ENCODE measurements at regions not wholly inside any gene's neighbourhood (a gene's known extent, or its start where the extent isn't known, plus 50 kb on each side); places are given as distances from the start of the nearest gene placed in this dataset.

DNA sequence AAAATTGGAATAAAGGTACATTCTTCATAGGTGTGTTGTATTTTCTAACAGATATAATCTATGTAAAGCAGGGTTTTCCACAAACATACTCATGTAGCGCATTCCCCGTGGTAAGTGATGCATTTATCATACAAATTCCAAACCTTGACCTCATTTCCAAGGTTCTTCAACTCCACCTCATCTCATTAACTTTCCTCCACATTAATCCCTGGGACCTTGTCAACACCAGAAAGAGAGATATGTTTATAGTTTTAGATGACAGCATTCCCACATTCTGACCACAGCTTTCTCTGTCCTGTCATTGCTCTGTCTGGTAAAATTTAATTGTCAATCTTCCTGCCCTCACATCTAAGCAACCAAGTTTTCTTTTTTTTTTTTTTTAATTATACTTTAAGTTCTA, 415.1 kb downstream of the TMEM161B start:
- no peak for DNase-seq

DNA sequence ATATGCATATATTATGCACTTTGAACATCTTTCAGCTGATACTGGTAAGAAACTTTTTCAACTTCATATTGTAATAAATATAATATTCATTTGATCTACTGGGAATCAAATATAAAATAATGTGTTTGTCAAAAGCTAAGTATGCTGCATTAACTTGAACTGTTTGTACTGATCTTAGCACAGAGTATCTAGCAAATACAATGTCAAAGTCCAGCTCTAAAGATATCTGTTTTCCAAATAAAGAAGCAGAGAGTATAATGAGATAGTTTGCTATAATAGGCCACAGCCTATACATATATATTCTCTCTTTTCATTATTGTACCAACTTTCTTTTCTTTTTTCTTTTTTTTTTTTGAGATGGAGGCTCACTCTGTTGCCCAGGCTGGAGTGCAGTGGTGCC, 417.0 kb downstream of the TMEM161B start:
- DNase-seq, result no peak

DNA sequence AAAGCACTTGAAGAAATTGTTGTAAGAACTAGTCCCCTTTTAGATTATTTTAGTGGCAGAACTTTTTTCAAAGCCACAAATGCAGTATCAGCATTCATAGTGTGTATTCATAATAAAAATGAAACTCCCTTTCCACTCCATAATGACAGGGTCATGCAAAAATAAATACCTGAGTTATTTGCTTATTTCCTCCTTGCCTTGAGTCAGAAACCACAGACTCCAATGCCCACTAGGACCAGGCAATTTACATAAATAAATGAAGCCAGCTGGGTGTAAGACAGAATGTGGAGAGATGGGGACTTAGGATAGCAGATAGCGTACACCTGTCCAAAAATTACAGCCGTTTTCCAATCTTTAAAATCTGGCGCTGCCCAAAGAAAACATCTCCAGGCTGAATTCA, 417.8 kb downstream of the TMEM161B start:
- DNase-seq, result no peak

DNA sequence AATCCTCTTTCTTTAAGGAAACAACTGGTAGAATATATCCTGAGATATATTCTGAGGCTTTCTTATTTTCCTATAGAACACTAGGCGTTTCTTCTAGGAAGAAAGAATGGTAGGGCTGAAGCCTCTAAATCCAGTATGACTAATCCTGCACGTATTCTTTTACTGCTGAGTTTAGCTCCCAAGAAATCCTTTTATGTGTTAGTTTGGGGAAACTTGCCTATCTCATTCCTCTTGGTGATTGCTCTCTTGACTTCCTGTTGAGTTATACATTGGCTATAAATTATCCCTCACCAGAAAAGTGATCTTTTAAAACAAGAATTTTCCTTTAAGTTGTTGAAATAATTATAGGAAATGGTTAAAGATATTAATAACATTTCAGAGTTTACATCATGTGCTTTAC, 422.9 kb downstream of the TMEM161B start:
- DNase-seq, result no peak

DNA sequence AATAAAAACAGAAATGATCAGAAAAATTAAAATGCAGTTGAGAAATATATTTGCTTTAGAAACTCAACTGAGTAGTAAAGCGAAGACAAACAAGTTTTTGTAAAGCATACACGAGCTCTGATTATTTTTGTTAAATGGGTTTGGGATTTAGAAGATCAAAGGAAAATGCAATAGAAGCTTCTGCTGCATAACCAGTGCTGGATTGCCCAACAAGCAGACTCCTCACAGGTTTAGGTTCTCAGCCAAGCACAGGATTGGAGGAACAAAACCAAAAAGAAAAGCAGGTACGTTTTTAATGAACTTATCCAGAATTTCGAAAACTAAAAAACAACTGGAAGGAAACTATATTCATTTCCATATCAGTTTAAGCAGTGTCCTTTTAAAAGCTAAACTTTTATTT, 423.8 kb downstream of the TMEM161B start:
- no peak for DNase-seq

DNA sequence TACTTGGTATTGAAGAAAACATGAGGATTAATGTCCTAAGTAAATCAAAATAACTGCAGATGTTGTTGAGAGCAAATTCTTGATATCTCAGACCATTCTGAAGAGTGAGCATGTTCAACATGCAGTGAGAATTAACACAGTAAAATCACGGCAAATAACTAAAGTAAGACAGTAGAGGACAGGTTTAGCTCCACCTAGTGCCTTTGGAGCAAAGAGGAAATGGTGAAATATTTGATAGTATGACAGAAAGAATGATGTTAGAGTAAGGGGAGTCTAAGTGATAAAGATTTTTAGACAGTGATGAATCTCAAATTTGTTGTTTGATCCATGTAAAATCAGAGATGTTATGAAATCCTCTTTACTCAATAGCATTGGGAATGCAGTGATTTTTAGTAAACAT, 424.2 kb downstream of the TMEM161B start:
- no peak for DNase-seq

DNA sequence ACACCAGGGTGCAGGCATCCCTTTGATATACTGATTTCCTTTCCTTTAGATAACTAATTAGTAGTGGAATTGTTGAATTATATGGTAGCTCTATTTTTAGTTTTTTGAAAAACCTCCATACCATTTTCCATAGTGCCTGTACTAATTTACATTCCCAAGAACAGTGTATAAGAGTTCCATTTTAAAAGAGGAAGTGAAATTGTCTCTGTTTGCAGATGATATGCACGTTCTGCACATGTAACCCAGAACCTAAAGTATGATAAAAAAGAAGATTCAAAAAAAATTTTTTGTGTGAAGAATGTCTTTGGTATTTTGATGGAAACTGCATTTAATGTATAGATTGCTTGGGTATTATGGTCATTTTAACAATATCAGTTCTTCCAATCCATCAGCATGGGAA, 424.0 kb upstream of the CCNH start:
- DNase-seq, result no peak

DNA sequence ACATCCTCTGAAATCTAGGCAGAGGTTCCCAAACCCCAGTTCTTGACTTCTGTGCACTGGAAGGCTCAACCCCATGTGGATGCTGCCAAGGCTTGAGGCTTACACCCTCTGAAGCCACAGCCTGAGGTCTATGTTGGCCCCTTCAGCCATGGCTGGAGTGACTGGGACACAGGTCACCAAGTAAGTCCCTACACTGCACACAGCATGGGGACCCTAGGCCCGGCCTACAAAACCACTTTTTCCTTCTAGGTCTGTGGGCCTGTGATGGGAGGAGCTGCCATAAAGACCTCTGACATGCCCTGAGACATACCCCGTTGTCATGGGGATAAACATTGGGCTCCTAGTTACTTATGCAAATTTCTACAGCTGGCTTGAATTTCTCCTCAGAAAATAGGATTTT, 418.8 kb upstream of the CCNH start:
- DNase-seq, result no peak

DNA sequence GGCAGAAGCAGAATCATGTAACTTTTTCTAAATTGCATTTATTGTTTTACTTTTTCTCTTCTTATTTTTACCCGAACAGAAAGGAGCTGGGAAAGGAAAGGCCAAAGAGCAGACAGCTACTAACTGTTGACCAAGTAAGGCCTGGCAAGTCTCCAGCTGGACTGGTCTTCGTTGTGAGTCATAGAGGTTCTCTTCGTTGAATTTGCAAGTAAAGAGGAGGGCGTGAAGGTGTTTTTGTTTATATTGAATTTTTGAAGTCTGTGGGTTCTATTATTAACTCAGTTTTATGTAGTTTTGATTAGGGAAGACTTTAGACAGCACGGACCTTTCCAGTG, 416.5 kb upstream of the CCNH start:
- DNase-seq, result no peak

DNA sequence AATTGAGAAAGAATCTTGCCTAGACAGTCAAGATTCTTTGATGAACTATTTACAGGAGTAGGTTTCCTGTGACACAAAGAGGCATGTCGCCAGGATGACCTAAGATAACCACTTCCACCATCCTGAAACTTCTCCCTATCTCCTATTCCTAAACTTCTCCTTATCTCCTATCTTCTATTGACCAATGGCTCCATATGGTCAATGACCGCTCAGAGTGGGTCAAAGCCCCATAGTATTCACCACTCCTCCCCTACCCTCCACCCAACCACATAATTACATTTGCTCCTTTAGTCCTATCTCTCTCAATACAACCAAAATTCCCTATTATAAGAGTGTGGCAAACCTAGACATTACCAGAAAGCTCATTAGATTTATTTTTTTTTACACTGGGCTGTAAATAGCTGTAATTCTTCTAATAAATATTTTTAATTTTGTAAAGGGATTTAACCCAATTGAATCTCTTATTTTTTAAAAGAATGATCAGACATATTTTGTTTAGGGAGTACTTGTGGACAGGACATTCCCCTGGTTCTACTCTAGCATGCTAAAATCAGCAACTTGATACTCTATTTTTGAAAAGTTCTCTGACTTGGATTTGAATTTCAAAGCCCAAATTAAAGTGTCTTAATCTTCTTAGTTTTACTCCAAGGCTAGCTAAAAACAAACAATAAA, 416.0 kb upstream of the CCNH start:
- DNase-seq, result no peak

DNA sequence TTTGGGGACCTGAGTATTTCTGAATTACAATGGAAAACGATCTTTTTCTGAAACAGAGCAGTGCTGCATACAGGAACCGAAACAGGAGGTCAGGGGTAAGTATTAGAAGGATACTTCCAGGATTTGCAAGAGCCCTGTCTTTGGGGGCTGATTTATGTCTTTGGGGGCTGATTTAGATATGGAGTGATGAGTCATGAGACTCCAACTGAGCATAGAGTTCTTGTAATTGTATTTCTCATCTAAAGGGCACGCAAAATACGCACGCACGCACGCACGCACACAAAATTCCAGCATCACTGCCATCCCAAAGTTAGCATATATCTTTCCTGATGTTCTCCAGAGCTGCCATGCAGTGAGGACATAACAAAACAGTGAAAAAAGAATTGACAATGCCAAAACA, 414.8 kb upstream of the CCNH start:
- DNase-seq, result no peak

DNA sequence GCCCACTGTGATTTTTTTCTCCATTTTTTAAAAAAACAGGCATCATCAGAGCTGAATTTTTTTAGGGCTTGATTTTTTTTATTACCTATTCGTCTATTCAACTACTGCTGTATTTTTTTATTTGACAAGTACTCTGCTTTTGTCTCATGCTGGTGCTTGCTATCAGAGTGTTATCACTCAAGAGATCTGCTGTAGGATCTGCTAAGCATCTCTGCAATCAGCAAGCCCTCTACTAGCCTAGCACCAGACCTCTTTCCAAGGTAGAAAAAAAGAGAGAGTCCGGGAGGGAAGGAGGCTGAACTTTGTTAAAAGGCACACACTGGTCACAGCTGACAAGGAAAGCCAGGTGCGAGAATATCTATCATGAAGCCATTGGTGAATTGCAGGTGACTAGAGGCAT, 413.8 kb upstream of the CCNH start:
- DNase-seq, result no peak

DNA sequence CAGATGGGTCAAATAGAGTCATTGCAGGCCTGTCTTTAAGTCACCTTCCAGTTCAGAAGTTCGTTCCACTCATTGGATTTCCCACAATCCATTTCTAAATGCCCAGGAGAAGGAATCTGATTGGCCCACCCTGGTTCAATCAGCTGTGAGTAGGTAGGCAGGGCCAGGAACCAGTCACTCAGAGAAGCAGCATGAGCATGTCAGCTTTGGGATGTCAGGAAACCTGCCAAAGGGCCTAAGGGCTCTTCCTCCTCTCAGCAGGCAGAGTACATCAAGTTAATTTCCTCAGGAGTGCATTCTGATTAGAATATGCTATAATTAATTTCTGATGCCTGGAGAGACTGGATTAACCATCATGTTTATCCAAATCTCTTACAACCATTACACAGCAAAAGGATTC, 412.9 kb upstream of the CCNH start:
- no peak for DNase-seq

DNA sequence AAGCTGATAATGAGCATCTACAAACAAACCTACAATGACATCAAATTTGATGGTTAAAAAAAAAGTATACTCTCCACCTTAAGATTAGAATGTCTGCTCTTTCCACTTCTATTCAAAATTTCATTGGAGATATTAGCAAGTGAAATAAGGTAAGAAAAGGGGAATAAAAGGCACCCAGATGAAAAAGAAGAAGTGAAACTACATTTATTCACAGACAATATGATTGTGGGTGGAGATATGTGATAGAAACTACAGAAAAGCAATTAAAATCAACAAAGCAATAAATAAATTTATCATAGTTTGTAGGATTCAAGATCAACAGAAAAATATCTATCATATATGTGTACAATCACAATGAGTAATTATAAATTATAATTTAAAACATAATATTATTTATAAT, 395.1 kb upstream of the CCNH start:
- no peak for DNase-seq

DNA sequence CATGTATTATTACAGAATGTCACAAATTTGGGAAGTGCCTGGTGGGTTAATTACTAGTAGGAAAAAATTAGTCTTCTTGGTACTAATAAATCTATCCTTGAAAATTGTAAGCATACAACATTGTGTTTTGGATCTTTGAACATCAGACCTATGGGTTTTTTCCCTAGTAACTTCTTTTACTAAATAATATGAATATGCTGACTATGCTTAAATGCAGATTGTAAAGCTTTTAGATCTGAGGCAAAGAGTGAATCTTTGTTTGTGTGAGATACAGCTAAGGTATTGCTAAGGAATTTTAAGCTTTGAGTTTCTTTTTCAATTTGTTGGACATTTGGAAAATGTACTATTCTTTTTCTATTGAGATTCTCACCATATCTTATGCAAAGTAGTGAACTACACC, 390.6 kb upstream of the CCNH start:
- no peak for DNase-seq

DNA sequence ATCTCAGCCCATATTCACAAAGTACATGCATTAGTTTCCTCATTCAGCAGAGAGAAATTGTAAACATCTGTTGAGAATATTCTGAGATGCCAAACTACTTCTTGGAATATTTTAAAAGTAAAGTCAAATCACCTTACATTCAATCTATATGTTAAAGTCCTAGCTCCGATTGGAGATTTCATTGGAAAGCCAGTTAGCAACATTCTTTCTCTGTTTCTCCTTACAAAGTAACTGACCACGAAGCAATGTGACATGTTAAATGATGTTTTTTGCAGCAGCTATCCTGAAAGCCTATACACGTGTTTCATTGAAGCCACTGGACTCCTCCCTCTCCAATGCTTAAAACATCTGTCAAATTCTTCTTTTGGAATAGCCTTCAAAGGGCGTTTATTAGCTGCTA, 379.1 kb upstream of the CCNH start:
- no peak for DNase-seq

DNA sequence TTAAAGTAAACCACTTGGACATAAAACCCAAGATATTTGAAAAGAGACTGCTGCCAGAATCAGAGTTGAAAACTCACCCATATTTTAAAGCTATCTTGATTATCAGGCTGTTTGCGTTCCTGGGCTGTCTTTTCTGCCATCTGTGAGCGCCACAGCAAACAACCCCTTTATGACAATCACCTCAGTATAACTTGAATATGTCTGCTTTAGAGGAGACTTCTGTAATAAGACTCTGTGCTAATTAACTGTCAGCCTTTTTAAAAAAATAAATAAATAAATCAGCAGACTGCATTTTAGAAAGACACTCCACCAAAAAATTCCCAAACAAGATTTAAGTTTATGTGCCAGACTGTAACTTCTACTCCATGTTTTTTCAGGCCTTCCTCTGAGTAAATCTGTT, 375.7 kb upstream of the CCNH start:
- DNase-seq, result no peak

DNA sequence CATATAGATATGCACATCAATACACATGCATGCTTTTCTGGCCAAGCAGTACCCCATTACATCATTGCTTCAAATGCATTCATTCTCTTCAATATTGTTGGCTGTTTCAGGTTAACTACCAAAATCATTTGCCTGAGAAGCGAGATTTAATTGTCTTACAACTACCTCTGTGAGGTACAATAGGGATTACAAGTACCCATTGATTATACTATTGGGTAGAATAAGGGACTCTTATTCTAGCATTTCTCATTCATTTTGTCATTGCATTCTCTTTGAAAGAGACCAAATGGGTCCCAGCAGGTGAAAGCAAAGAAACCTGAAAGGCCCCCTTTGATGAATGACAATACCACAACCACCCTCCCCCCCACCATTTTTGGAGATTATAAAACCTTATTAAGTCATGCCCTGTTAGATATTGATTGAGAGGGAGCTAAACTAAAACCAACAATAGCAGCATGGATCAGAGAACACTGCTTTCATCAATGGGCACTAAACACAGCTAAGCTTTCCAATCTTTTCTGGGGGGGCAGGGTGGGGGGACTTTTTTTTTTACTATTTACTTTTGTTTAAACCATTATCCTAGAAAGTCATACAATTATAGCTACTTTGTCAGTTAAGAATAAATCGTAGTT, 375.0 kb upstream of the CCNH start:
- DNase-seq, result no peak

DNA sequence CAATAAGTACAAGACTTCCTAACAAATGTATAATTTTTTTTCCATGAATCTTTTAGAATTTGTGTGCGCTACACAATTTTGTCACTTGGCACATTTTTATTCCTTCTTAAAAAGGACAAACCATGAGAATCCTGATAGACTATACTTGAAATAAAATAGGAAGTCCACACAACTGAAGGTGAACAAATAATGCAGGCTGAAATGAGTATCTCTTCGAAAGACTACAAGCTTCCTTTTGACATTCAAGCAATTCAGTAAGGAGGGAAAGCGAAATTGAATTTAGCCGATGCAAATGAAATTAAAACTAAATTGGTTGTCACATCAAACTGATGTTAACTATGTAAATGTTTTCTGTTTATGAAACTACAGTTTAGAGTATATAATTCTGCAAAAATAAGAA, 374.4 kb upstream of the CCNH start:
- no peak for DNase-seq

DNA sequence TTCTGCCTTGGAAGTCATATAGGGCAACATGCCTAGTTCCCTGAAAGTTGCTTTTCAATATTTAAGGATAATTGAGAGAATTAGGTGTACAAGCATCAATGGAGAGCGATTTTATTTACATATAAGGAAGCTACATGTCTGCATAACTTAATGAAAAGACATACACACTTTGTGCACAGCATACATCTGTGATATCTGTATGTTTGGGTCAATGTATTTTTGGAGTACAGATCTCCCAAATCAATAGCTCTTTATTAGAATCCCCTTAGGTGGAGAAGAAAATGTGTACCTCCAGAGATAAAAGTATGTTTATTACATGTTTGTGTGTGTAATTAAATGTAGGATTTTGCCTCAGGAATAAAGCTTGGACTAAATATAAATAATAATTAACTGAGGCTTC, 373.7 kb upstream of the CCNH start:
- no peak for DNase-seq

DNA sequence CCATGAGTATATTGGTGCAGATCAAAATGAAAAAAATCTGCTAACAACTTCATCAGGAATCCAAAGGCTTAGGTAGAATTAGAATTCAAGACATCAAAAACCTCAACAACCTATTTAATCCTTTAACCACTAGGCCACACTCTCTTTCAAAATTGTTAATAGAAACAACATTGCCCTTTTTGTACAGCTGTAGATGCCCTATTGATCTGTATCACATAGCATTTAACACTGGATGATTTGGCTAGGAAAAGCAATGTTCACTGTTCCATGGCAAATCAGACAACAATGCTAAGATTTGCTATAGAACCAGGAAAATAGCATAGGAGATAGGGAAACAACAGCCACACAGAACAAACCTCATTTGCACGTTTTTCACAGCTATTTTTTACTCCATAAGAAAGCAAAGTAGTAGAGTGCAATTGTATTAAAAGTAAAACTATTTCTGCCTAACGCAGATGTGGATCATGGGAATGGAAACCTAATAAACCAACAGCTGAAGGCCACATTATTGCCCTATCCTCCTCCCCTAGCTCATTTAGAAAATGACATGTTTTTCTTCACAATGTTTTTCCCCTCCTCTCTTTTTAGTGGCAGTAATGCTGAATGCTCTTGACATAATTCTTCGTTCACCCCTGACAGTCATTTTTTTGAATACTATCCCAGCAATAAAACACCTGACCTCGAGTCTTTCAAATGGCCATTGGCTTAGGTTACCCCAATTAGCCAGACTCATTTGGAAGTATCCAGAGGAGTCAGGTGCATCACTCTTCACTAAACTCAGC, 373.0 kb upstream of the CCNH start:
- no peak for DNase-seq

DNA sequence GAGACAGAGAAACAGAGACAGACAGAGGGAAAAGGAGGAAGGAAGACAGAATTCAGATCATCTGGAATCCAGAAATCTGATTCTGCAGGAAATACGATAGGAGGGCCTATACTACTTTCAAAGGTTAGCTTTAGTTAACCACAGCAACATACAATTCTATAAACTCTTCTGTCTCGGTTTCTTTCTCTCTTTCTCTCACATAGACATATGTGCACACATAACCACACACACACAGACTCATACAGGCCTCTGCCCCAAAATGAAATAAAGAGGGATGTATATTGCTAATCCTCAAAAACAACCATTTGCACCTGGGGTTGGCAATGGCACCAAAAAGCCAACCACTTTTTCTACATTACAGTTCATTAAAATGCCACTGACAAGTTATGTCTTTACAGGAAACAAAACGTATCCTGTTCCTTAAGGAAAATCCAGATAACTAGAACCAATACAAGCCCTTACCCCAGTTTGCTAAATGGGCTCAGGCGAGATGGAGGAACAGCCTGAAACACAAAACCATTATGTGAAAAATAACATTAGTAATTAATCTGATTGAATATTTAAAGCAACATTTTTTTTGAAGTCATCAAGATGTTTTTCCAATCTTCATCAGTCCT, 372.3 kb upstream of the CCNH start:
- DNase-seq, result no peak

DNA sequence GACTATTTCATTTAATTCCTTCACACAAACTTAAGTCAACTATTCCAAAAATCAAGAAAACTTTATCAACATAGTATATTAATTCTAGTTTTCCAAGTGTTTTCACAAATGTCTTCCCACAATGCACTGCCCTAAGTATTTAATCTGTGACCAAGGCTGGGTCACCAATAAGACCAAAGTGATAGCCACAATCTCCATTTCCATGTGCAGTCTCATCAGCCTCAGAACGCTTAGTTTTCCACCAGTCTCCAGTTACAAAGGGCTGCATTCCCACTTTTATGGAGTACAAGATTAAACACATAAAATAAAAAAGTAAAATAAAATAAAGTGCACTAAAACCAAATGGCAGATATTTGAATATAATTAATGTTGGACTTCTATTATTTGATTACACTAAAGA, 371.6 kb upstream of the CCNH start:
- no peak for DNase-seq

DNA sequence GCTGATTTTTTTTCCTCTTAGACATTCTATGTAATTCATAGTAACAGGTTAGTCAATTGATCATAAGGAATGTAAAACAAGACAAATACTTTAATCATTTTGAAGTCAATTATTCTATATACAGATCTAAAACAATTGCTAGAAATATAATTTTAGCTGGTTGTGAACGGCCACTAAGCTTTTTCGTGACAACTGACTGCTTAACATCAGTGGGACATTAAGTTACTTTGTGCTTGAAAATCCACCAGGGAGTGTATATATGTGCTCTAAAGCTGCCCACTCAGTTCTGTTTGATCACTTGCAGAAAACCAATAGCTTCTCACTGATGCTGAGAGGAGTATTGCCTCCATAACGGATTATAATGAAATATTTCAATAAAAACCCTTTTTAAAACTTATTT, 370.2 kb upstream of the CCNH start:
- DNase-seq, result no peak

Data from CD4-positive, alpha-beta T cell treated with Interleukin-17A for 4 hours (primary cell).